A673 (cell line): ENCODE measurements at regions not wholly inside any gene's neighbourhood (a gene's known extent, or its start where the extent isn't known, plus 50 kb on each side); places are given as distances from the start of the nearest gene placed in this dataset.

Experiments used
- BruUV-seq: library from RNA; stranded (reverse); fragments of 400-500 nt; replicated peaks from 2 replicates; lab custom pipeline; 2021; lab: Mats Ljungman, UMichigan
- CTCF ChIA-PET: fragments of 300-600 bp; sonication (Branson Sonifier 250); formaldehyde crosslinking; loops from one replicate; lab custom pipeline; 2022; ENCODE audit warnings: antibody characterized with exemption; lab: Charles Lee
- POLR2A ChIA-PET: fragments of 300-600 bp; sonication (Branson Sonifier 250); formaldehyde crosslinking; loops from one replicate; lab custom pipeline; 2022; ENCODE audit warnings: antibody characterized with exemption; ENCODE audit not compliant: low non-redundant PET; lab: Charles Lee
- DNase-seq: peaks from one replicate; pipeline ENCODE4 v3.0.0-alpha.2; 2015; ENCODE audit warnings: low spot score
- H3K27ac ChIP-seq: fragments of 200-600 bp; sonication (generic); 2 replicates; pipeline ENCODE4 v1.5.1; 2016; ENCODE audit warnings: mixed run types, low read depth, mild to moderate bottlenecking, mixed read lengths, antibody characterized with exemption, low read length; ENCODE audit not compliant: poor library complexity, severe bottlenecking
- H3K27me3 ChIP-seq: fragments of 200-600 bp; sonication (generic); replicated peaks from 2 replicates; pipeline ENCODE4 v1.6.1; 2017; ENCODE audit warnings: mixed run types, low read depth, mild to moderate bottlenecking, mixed read lengths, antibody characterized with exemption, low read length; ENCODE audit not compliant: insufficient read depth, poor library complexity
- H3K36me3 ChIP-seq: fragments of 200-600 bp; sonication (generic); 2 replicates; pipeline ENCODE4 v1.6.1; 2016; ENCODE audit warnings: mixed run types, mild to moderate bottlenecking, mixed read lengths, antibody characterized with exemption, low read length; ENCODE audit not compliant: insufficient read depth, poor library complexity, severe bottlenecking
- H3K4me1 ChIP-seq: fragments of 200-600 bp; sonication (generic); 2 replicates; pipeline ENCODE4 v1.6.1; 2017; ENCODE audit warnings: mixed run types, mild to moderate bottlenecking, mixed read lengths, antibody characterized with exemption, low read length; ENCODE audit not compliant: insufficient read depth, poor library complexity, severe bottlenecking
- H3K4me3 ChIP-seq: fragments of 200-600 bp; sonication (generic); 2 replicates; pipeline ENCODE4 v1.5.1; 2016; ENCODE audit warnings: low read depth, mixed run types, mild to moderate bottlenecking, mixed read lengths, low read length; ENCODE audit not compliant: poor library complexity, severe bottlenecking
- H3K9me3 ChIP-seq: fragments of 200-600 bp; sonication (generic); 2 replicates; pipeline ENCODE4 v1.6.1; 2016; ENCODE audit warnings: mixed run types, low read depth, mild to moderate bottlenecking, mixed read lengths, antibody characterized with exemption, low read length; ENCODE audit not compliant: poor library complexity, severe bottlenecking
- EZH2 ChIP-seq: fragments of 200-600 bp; sonication (generic); IDR thresholded peaks from 2 replicates; pipeline ENCODE4 v1.6.1; 2017; ENCODE audit warnings: borderline replicate concordance, low read depth, mild to moderate bottlenecking, mixed read lengths, antibody characterized with exemption, low read length; ENCODE audit not compliant: poor library complexity, severe bottlenecking
- intact Hi-C: fragments of 100-400 bp; cut with micrococcal nuclease; formaldehyde crosslinking; loops from one replicate; pipeline ENCODE4 v1.10.0; 2022; ENCODE audit not compliant: unreplicated experiment
- TF ChIP-seq, protein P1 (sequence below): fragments of 300-800, 200-600 bp; sonication (generic); conservative IDR thresholded peaks from 2 replicates; pipeline ENCODE4 v1.5.1; 2017; ENCODE audit warnings: low read depth, mild to moderate bottlenecking, antibody characterized with exemption, low read length, moderate library complexity, mixed read lengths

DNA sequence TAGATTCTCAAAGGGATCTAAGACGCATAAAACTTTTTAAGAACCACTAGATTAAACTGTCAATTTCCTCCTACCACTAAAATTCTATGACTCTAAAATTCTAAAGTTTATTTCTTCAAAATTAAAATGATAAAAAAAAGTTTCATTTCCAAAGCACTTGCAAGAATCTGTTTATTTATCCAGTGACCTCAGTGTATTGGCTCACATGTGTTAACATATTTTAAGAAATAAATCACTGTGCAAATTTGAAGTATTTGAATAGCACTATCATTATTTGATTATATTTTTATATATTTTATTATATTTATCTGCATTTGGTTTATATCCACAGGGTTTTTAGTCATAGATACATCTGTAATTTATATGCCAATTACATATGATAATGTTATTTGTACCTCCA is 62.2 kb upstream of the SLC12A2 start:
- TF ChIP-seq, protein P1, sequence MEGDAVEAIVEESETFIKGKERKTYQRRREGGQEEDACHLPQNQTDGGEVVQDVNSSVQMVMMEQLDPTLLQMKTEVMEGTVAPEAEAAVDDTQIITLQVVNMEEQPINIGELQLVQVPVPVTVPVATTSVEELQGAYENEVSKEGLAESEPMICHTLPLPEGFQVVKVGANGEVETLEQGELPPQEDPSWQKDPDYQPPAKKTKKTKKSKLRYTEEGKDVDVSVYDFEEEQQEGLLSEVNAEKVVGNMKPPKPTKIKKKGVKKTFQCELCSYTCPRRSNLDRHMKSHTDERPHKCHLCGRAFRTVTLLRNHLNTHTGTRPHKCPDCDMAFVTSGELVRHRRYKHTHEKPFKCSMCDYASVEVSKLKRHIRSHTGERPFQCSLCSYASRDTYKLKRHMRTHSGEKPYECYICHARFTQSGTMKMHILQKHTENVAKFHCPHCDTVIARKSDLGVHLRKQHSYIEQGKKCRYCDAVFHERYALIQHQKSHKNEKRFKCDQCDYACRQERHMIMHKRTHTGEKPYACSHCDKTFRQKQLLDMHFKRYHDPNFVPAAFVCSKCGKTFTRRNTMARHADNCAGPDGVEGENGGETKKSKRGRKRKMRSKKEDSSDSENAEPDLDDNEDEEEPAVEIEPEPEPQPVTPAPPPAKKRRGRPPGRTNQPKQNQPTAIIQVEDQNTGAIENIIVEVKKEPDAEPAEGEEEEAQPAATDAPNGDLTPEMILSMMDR, result no peak
- TF ChIP-seq EZH2, result no peak
- CTCF ChIA-PET, result no interaction called here
- Histone ChIP-seq H3K36me3 (no peaks in the 10 kb centered on the region), H3K4me1 (no peaks in the 10 kb centered on the region), H3K27me3 (no peaks in the 10 kb centered on the region), H3K9me3 (no peaks in the 10 kb centered on the region), H3K27ac (no peak overlapping the region), H3K4me3 (no peak overlapping the region)
- DNase-seq, result no peak
- no TSS peak for BruUV-seq
- intact Hi-C loops, result no loop called here
- POLR2A ChIA-PET, result no interaction called here
